HepG2 (cell line): ENCODE measurements at regions not wholly inside any gene's neighbourhood (a gene's known extent, or its start where the extent isn't known, plus 50 kb on each side); places are given as distances from the start of the nearest gene placed in this dataset.

Experiments used
- GABPB1 ChIP-seq: IDR thresholded peaks from 2 replicates; pipeline ENCODE4 v1.6.1; 2016; ENCODE audit warnings: mild to moderate bottlenecking, missing genetic modification reagents, moderate library complexity, missing compliant biosample characterization
- MIER3 ChIP-seq: IDR thresholded peaks from 2 replicates; pipeline ENCODE4 v1.6.1; 2016; ENCODE audit warnings: missing compliant biosample characterization, borderline replicate concordance
- RBFOX2 ChIP-seq: fragments of 200-400 bp; formaldehyde crosslinking; IDR thresholded peaks from 2 replicates; pipeline ENCODE4 v1.6.1; 2017; ENCODE audit warnings: low read depth, mild to moderate bottlenecking, low read length
- SMC3 ChIP-seq: IDR thresholded peaks from 2 replicates; pipeline ENCODE4 v1.6.1; 2011; ENCODE audit warnings: low read length, improper control_type of control experiment
- ZNF501 ChIP-seq: sonication (generic); formaldehyde crosslinking; IDR thresholded peaks from 2 replicates; pipeline ENCODE4 v1.5.1; 2020; ENCODE audit warnings: mild to moderate bottlenecking, moderate library complexity, missing genetic modification reagents
- TF ChIP-seq, protein P1 (sequence below): conservative IDR thresholded peaks from 2 replicates; pipeline ENCODE4 v1.6.1; 2018; ENCODE audit warnings: missing genetic modification reagents

DNA sequence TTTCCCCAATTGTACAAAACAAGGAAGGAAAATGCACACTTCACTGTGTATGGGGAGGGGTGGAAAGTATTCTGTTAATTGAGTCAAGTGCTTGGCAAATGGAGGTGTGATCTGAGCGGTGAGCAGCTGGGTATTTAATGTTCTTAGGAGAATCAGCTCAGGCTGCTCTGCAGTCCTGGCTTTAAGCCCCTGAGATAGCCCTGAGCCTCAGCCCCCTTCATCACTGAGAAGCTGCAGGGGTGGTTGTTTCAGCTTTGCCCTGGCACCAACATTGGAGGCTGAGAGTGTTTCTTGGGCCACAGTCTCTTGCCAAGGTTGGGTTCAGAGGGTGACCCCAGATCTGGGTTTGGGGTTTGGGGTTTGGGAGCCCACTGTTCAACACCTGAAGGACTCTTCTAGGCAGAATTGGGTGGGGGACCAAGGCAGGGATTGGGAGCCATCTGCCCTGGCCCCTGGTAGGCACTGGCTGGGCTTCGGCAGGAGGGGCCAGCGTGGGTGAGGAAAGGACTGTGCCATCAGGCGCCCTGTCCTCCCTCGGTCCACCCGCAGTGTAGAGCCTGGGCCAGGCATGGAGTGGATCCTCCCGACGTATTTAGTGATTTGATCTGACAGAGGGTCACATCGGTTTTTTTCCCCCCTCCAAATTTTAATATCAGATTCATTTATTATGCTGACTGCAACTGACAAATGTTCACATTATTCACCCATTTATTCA lies 66.7 kb upstream of the ZNF536 start:
- TF ChIP-seq, protein P1, sequence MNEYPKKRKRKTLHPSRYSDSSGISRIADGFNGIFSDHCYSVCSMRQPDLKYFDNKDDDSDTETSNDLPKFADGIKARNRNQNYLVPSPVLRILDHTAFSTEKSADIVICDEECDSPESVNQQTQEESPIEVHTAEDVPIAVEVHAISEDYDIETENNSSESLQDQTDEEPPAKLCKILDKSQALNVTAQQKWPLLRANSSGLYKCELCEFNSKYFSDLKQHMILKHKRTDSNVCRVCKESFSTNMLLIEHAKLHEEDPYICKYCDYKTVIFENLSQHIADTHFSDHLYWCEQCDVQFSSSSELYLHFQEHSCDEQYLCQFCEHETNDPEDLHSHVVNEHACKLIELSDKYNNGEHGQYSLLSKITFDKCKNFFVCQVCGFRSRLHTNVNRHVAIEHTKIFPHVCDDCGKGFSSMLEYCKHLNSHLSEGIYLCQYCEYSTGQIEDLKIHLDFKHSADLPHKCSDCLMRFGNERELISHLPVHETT (CRISPR knock-in tag) = no peak
- TF ChIP-seq ZNF501 (no peak), SMC3 (no peak), RBFOX2 (no peak), GABPB1 (no peak), MIER3 (CRISPR knock-in tag) (no peak)
